ENCODE measurements at regions not wholly inside any gene's neighbourhood (a gene's known extent, or its start where the extent isn't known, plus 50 kb on each side); places are given as distances from the start of the nearest gene placed in this dataset.

GRCh38 chr4:123619326-123619725 is 222.7 kb downstream of the SPRY1 start:
- TF ChIP-seq CTCF (IDR thresholded peaks at IDR 0.05) (no peak), POLR2A (IDR thresholded peaks at IDR 0.05) (no peak), EP300 (IDR thresholded peaks at IDR 0.05) (no peak), POLR2AphosphoS5 (IDR thresholded peaks at IDR 0.05) (no peak)

Data from sigmoid colon (tissue), 4 donors.